ENCODE measurements at regions not wholly inside any gene's neighbourhood (a gene's known extent, or its start where the extent isn't known, plus 50 kb on each side); places are given as distances from the start of the nearest gene placed in this dataset.
"Not testable (repeated sequence)": the region's sequence is repeated elsewhere in the genome, so short reads cannot be mapped to it uniquely, and the experiment has no call there.

GRCh38 chr4:124104101-124104500, 608.4 kb downstream of the ANKRD50 start:
- DNase-seq: no peak
- Histone ChIP-seq H3K9me3 (peaks cover 2% of the 10 kb centered on the region; the same call in 1 of the 2 replicates), H3K4me3 (no peak overlapping the region)

DNA sequence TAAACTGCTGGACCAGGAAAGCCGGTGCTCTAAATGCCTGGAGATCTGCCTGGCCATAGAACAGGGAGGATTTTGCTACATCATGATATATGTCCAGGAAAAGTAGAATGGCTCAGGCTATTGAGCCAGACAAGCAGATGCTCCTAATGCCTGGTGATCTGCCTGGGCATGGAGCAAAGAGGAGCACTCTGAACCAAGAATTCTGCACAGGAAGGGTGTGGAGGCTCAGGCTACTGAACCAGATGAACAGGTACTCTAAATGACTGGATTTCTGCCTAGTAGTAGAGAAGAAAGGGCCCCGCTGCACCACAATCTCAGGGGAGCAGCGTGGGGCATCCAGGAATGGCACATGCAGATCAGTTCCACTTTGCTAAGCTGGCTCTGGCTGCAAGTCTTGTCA, 607.9 kb downstream of the ANKRD50 start:
- no peaks in the 10 kb centered on the region for H3K27me3 ChIP-seq
- no peak for DNase-seq
- H3K4me3 ChIP-seq: no peak overlapping the region
- H3K36me3 ChIP-seq: no peaks in the 10 kb centered on the region
- peaks cover 2% of the 10 kb centered on the region; the same call in 1 of the 2 replicates for H3K9me3 ChIP-seq

More at GRCh38 chr4:124104101-124104500, 608.4 kb downstream of the ANKRD50 start:
- no peaks in the 10 kb centered on the region for H3K27me3 ChIP-seq
- no peaks in the 10 kb centered on the region for H3K36me3 ChIP-seq

GRCh38 chr4:124105212-124105611, 607.3 kb downstream of the ANKRD50 start:
- H3K4me3 ChIP-seq: no peak overlapping the region
- no peaks in the 10 kb centered on the region for H3K36me3 ChIP-seq
- no peaks in the 10 kb centered on the region for H3K27me3 ChIP-seq
- DNase-seq: no peak
- peaks cover 2% of the 10 kb centered on the region; the same call in 1 of the 2 replicates for H3K9me3 ChIP-seq

- no peak for DNase-seq
- Histone ChIP-seq H3K4me3 (no peak overlapping the region), H3K36me3 (no peaks in the 10 kb centered on the region), H3K9me3 (no peaks in the 10 kb centered on the region; the same call in 1 of the 2 replicates), H3K27me3 (no peaks in the 10 kb centered on the region)
These were observed 601.1 kb downstream of the ANKRD50 start for GRCh38 chr4:124111411-124111810.

GRCh38 chr4:124111922-124112321, 600.6 kb downstream of the ANKRD50 start:
- H3K36me3 ChIP-seq: no peaks in the 10 kb centered on the region
- DNase-seq: no peak
- no peak overlapping the region for H3K4me3 ChIP-seq
- no peaks in the 10 kb centered on the region for H3K9me3 ChIP-seq
- H3K27me3 ChIP-seq: no peaks in the 10 kb centered on the region

DNA sequence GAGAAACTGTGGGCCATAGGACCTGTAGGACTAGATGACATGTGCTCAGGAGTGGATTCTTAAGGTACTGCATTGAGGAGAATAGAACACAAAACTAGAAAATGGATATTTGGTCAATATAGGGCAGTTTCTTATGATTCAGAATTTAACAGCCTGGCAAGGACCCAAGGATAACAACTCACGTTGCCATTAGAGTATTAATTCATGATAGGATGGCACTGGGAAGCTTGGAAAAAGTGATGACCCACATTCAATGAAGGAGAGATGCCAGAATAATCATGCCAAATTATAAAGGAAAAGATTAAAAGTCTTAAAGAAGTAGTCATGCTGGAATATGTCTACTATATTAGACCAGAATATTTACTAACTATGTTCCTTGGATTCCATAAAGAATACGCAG, 594.5 kb downstream of the ANKRD50 start:
- no peaks in the 10 kb centered on the region for H3K9me3 ChIP-seq
- no peak overlapping the region for H3K4me3 ChIP-seq
- H3K27me3 ChIP-seq: no peaks in the 10 kb centered on the region
- H3K36me3 ChIP-seq: no peaks in the 10 kb centered on the region
- DNase-seq: no peak

DNA sequence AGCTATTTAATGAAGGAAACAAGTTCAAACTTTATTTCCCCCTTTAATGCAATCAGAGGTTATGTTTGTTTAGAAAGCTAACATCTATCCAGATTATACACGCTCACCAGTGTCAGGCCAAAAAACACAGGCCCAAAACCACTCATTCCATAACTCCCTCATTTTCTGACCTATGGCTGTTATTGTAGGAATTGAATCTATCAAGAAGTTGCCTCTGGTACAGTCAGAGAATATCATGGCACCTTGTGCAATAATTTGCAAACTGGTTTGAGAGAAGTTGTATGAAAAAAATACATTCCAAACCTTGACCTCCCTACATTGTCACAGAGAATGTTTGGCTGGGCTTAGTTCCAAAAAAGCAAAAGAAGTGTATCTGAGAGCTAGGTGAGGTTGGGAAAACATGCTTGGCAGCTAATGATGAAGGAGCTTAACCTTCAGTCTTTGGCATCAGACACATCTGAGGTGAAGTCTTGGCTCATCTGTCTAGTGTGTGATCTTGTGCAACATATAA, 591.0 kb downstream of the ANKRD50 start:
- Histone ChIP-seq H3K9me3 (no peaks in the 10 kb centered on the region), H3K36me3 (no peaks in the 10 kb centered on the region), H3K27me3 (no peaks in the 10 kb centered on the region), H3K4me3 (no peak overlapping the region)
- no peak for DNase-seq

GRCh38 chr4:124123181-124123580, 589.4 kb downstream of the ANKRD50 start:
- no peaks in the 10 kb centered on the region for H3K27me3 ChIP-seq
- no peaks in the 10 kb centered on the region for H3K36me3 ChIP-seq
- DNase-seq: no peak
- H3K9me3 ChIP-seq: peaks cover 2% of the 10 kb centered on the region; the same call in 1 of the 2 replicates
- no peak overlapping the region for H3K4me3 ChIP-seq

GRCh38 chr4:124123721-124124120, 588.8 kb downstream of the ANKRD50 start:
- Histone ChIP-seq H3K4me3 (no peak overlapping the region), H3K27me3 (no peaks in the 10 kb centered on the region), H3K9me3 (peaks cover 3% of the 10 kb centered on the region), H3K36me3 (no peaks in the 10 kb centered on the region)
- no peak for DNase-seq

DNA sequence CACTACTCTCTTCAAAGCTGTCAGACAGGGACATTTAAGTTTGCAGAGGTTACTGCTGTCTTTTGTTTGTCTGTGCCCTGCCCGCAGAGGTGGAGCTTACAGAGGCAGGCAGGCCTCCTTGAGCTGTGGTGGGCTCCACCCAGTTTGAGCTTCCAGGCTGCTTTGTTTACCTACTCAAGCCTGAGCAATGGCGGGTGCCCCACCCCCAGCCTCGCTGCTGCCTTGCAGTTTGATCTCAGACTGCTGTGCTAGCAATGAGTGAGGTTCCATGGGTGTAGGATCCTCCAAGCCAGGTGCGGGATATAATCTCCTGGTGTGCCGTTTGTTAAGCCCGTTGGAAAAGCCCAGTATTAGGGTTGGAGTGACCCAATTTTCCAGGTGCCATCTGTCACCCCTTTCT, 581.2 kb downstream of the ANKRD50 start:
- not testable (repeated sequence) for H3K36me3 ChIP-seq, DNase-seq, H3K4me3 ChIP-seq, H3K27me3 ChIP-seq, H3K9me3 ChIP-seq

- H3K27me3 ChIP-seq: no peaks in the 10 kb centered on the region
- DNase-seq: no peak
- H3K9me3 ChIP-seq: peaks cover 7% of the 10 kb centered on the region
- no peaks in the 10 kb centered on the region for H3K36me3 ChIP-seq
- H3K4me3 ChIP-seq: no peak overlapping the region
These were observed 580.4 kb downstream of the ANKRD50 start for GRCh38 chr4:124132161-124132560.

GRCh38 chr4:124133753-124134152, 578.8 kb downstream of the ANKRD50 start:
- H3K4me3 ChIP-seq: no peak overlapping the region
- H3K27me3 ChIP-seq: no peaks in the 10 kb centered on the region
- peaks cover 6% of the 10 kb centered on the region for H3K9me3 ChIP-seq
- H3K36me3 ChIP-seq: no peaks in the 10 kb centered on the region
- DNase-seq: no peak

- Histone ChIP-seq H3K9me3 (peaks cover 5% of the 10 kb centered on the region; the same call in 1 of the 2 replicates), H3K27me3 (no peaks in the 10 kb centered on the region), H3K36me3 (no peaks in the 10 kb centered on the region), H3K4me3 (no peak overlapping the region)
- DNase-seq: no peak
These were observed 577.1 kb downstream of the ANKRD50 start for GRCh38 chr4:124135409-124135813.

- H3K27me3 ChIP-seq: no peaks in the 10 kb centered on the region
- H3K4me3 ChIP-seq: no peak overlapping the region
- H3K36me3 ChIP-seq: no peaks in the 10 kb centered on the region
- H3K9me3 ChIP-seq: no peaks in the 10 kb centered on the region
- no peak for DNase-seq
These were observed 573.5 kb downstream of the ANKRD50 start for GRCh38 chr4:124139044-124139443.

GRCh38 chr4:124143632-124144031, 568.9 kb downstream of the ANKRD50 start:
- H3K9me3 ChIP-seq: no peaks in the 10 kb centered on the region
- DNase-seq: no peak
- no peak overlapping the region for H3K4me3 ChIP-seq
- H3K27me3 ChIP-seq: no peaks in the 10 kb centered on the region; the same call in 1 of the 2 replicates
- no peaks in the 10 kb centered on the region for H3K36me3 ChIP-seq

DNA sequence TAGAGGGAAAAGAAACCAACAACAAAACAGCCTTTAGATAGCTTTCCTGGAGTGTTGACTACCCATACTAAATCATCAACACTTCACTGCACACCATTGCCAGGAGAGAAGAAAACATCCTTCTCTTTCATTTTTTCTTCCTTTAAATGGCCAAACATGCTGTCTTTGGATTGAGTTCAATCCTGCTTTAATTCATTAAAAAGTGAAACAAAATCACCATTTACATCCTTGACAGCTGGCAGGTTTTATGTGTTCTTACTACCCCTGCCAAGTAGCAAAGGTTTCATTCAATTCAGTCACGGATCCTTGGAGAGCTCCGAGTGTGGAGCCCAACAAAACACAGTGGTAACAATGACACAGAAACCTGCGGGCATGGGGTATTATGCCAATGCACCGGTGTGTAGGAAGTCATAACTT, 568.3 kb downstream of the ANKRD50 start:
- Histone ChIP-seq H3K27me3 (no peaks in the 10 kb centered on the region; the same call in 1 of the 2 replicates), H3K4me3 (no peak overlapping the region), H3K36me3 (no peaks in the 10 kb centered on the region), H3K9me3 (no peaks in the 10 kb centered on the region)
- DNase-seq: peak; percentile 16

- no peak overlapping the region for H3K4me3 ChIP-seq
- no peaks in the 10 kb centered on the region; the same call in 1 of the 2 replicates for H3K27me3 ChIP-seq
- H3K36me3 ChIP-seq: no peaks in the 10 kb centered on the region
- H3K9me3 ChIP-seq: no peaks in the 10 kb centered on the region
- no peak for DNase-seq
These were observed 566.5 kb downstream of the ANKRD50 start for GRCh38 chr4:124146068-124146467.

GRCh38 chr4:124151031-124151430, 561.5 kb downstream of the ANKRD50 start:
- no peaks in the 10 kb centered on the region; the same call in 1 of the 2 replicates for H3K9me3 ChIP-seq
- H3K36me3 ChIP-seq: no peaks in the 10 kb centered on the region
- no peaks in the 10 kb centered on the region; the same call in 1 of the 2 replicates for H3K27me3 ChIP-seq
- DNase-seq: no peak
- no peak overlapping the region for H3K4me3 ChIP-seq

All from MG63 (cell line).